ENCODE measurements at regions not wholly inside any gene's neighbourhood (a gene's known extent, or its start where the extent isn't known, plus 50 kb on each side); places are given as distances from the start of the nearest gene placed in this dataset.

- no peaks in the 10 kb centered on the region for H3K27me3 ChIP-seq
- H3K4me3 ChIP-seq = no peak overlapping the region
- H3K27ac ChIP-seq = no peak overlapping the region
- intact Hi-C loops (cut with DNase I; ENCODE audit: low total_unique reads) = no loop called here
- no peaks in the 10 kb centered on the region for H3K4me1 ChIP-seq
- TF ChIP-seq POLR2AphosphoS5 (IDR thresholded peaks at IDR 0.05) = no peak
- TF ChIP-seq POLR2A (IDR thresholded peaks at IDR 0.05) = no peak
- TF ChIP-seq, protein P1, sequence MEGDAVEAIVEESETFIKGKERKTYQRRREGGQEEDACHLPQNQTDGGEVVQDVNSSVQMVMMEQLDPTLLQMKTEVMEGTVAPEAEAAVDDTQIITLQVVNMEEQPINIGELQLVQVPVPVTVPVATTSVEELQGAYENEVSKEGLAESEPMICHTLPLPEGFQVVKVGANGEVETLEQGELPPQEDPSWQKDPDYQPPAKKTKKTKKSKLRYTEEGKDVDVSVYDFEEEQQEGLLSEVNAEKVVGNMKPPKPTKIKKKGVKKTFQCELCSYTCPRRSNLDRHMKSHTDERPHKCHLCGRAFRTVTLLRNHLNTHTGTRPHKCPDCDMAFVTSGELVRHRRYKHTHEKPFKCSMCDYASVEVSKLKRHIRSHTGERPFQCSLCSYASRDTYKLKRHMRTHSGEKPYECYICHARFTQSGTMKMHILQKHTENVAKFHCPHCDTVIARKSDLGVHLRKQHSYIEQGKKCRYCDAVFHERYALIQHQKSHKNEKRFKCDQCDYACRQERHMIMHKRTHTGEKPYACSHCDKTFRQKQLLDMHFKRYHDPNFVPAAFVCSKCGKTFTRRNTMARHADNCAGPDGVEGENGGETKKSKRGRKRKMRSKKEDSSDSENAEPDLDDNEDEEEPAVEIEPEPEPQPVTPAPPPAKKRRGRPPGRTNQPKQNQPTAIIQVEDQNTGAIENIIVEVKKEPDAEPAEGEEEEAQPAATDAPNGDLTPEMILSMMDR (IDR thresholded peaks at IDR 0.05) = no peak
- H3K9me3 ChIP-seq = no peaks in the 10 kb centered on the region
- no peaks in the 10 kb centered on the region for H3K36me3 ChIP-seq
- no peak for DNase-seq (ENCODE audit: low spot score in 2 of 2)
Observed at GRCh38 chr1:81650776-81651175, 150.0 kb upstream of the ADGRL2 start.

DNA sequence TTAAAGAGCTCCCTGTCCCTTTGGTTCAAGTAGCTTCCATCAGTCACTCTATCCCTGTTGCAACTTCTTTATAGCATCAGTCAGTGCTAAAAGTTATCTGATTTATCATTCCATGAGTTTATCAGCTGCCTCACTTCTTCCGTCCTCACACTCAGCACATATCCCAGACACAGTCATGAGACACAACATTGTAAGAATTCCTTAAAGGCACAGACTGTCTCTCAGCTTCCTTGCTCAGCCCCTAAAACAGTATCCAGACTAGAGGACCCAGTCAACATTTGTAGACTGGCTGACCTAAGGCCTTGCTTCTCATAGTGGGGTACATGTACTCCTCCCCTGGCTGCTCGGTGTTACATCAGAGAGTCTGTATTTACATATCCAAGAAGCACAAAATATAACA, 164.9 kb upstream of the ADGRL2 start:
- no peak overlapping the region for H3K27ac ChIP-seq
- H3K27me3 ChIP-seq = no peaks in the 10 kb centered on the region
- no peak for TF ChIP-seq POLR2AphosphoS5 (IDR thresholded peaks at IDR 0.05)
- no peak for TF ChIP-seq POLR2A (IDR thresholded peaks at IDR 0.05)
- TF ChIP-seq, protein P1 (IDR thresholded peaks at IDR 0.05) = no peak
- no peaks in the 10 kb centered on the region for H3K36me3 ChIP-seq
- intact Hi-C loops (cut with DNase I; ENCODE audit: low total_unique reads) = no loop called here
- no peak overlapping the region for H3K4me3 ChIP-seq
- no peaks in the 10 kb centered on the region for H3K4me1 ChIP-seq
- no peaks in the 10 kb centered on the region for H3K9me3 ChIP-seq
- DNase-seq (ENCODE audit: low spot score in 2 of 2) = no peak

DNA sequence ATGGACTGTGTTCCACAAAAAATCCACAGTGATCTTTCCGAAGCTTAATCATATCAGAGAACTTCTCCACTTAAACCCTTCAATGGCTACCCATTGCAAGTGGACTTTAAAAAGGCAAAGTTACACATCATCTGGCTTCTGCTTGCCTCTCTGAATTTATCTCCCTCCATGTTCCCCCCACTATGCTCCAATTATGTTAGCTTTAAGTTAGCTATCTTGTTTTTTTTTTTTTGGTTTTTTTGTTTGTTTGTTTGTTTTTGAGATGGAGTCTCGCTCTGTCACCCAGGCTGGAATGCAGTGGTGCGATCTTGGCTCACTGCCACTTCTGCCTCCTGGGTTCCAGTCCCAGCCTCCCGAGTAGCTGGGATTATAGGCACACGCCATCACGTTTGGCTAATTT, 166.4 kb upstream of the ADGRL2 start:
- no peak for TF ChIP-seq POLR2AphosphoS5 (IDR thresholded peaks at IDR 0.05)
- TF ChIP-seq, protein P1 (IDR thresholded peaks at IDR 0.05) = no peak
- TF ChIP-seq POLR2A (IDR thresholded peaks at IDR 0.05) = no peak
- H3K36me3 ChIP-seq = no peaks in the 10 kb centered on the region
- no peak overlapping the region for H3K27ac ChIP-seq
- no peaks in the 10 kb centered on the region for H3K4me1 ChIP-seq
- no peaks in the 10 kb centered on the region for H3K9me3 ChIP-seq
- intact Hi-C loops (cut with DNase I; ENCODE audit: low total_unique reads) = no loop called here
- no peaks in the 10 kb centered on the region for H3K27me3 ChIP-seq
- H3K4me3 ChIP-seq = no peak overlapping the region
- DNase-seq (ENCODE audit: low spot score in 2 of 2) = no peak

GRCh38 chr1:81619156-81619555, 181.6 kb upstream of the ADGRL2 start:
- H3K9me3 ChIP-seq = no peaks in the 10 kb centered on the region
- H3K27ac ChIP-seq = no peak overlapping the region
- intact Hi-C loops (cut with DNase I; ENCODE audit: low total_unique reads) = no loop called here
- TF ChIP-seq POLR2A (IDR thresholded peaks at IDR 0.05) = no peak
- no peak for TF ChIP-seq POLR2AphosphoS5 (IDR thresholded peaks at IDR 0.05)
- TF ChIP-seq, protein P1 (IDR thresholded peaks at IDR 0.05) = no peak
- no peaks in the 10 kb centered on the region for H3K36me3 ChIP-seq
- DNase-seq (ENCODE audit: low spot score in 2 of 2) = no peak
- no peaks in the 10 kb centered on the region for H3K27me3 ChIP-seq
- H3K4me1 ChIP-seq = no peaks in the 10 kb centered on the region
- H3K4me3 ChIP-seq = no peak overlapping the region

- H3K36me3 ChIP-seq = no peaks in the 10 kb centered on the region
- TF ChIP-seq POLR2AphosphoS5 (IDR thresholded peaks at IDR 0.05) (no peak), POLR2A (IDR thresholded peaks at IDR 0.05) (no peak)
- TF ChIP-seq, protein P1 (IDR thresholded peaks at IDR 0.05) = no peak
- no peaks in the 10 kb centered on the region for H3K9me3 ChIP-seq
- intact Hi-C loops (cut with DNase I; ENCODE audit: low total_unique reads) = no loop called here
- no peaks in the 10 kb centered on the region for H3K4me1 ChIP-seq
- H3K4me3 ChIP-seq = no peak overlapping the region
- no peak for DNase-seq (ENCODE audit: low spot score in 2 of 2)
- H3K27me3 ChIP-seq = no peaks in the 10 kb centered on the region
- H3K27ac ChIP-seq = no peak overlapping the region
Observed at GRCh38 chr1:81618376-81618775, 182.4 kb upstream of the ADGRL2 start.

All from breast epithelium (tissue), 4 donors.